GM12873 (cell line): ENCODE measurements at regions not wholly inside any gene's neighbourhood (a gene's known extent, or its start where the extent isn't known, plus 50 kb on each side); places are given as distances from the start of the nearest gene placed in this dataset.

Source experiments
- TF ChIP-seq, protein P1 (sequence below): IDR thresholded peaks from 2 replicates; pipeline ENCODE4 v1.5.1; 2012; ENCODE audit warnings: low read depth, mild to moderate bottlenecking, moderate library complexity, low read length, control low read depth; ENCODE audit not compliant: insufficient read depth; ENCODE audit errors: missing control alignments

DNA sequence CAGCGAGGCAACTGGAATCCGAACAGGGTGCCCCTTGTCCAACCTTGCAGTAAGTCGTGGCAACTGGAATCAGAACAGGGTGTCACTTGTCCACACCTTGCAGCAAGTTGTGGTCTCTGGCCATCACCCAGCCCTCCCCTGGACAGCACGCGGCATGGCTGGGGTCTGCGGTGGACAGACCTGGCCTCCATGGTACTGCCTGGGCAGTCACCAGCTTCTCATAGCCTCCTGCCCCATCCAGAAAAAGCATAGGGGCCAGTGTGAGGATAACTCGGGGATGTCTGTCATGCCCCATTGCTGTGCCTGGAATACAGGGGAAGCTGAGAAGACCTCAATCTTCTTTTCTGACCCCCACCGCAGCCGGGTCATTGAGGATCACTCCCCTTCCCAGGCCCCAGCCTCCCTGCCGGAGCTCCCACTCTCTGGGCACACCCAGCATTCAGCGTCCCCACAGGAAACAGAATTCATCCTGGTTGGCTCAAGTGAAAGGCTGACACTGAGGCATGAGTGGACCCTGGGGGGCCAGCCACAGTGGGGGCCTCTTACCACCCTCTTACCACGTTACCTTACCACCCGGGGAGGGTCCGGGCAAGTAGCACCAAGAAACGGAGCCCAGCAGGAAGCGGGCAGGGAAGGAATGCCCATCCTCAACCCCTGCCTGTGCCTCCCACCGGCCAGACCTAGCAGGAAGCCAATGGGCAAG lies 68.0 kb upstream of the RAB6C start:
- TF ChIP-seq, protein P1, sequence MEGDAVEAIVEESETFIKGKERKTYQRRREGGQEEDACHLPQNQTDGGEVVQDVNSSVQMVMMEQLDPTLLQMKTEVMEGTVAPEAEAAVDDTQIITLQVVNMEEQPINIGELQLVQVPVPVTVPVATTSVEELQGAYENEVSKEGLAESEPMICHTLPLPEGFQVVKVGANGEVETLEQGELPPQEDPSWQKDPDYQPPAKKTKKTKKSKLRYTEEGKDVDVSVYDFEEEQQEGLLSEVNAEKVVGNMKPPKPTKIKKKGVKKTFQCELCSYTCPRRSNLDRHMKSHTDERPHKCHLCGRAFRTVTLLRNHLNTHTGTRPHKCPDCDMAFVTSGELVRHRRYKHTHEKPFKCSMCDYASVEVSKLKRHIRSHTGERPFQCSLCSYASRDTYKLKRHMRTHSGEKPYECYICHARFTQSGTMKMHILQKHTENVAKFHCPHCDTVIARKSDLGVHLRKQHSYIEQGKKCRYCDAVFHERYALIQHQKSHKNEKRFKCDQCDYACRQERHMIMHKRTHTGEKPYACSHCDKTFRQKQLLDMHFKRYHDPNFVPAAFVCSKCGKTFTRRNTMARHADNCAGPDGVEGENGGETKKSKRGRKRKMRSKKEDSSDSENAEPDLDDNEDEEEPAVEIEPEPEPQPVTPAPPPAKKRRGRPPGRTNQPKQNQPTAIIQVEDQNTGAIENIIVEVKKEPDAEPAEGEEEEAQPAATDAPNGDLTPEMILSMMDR, result no peak

DNA sequence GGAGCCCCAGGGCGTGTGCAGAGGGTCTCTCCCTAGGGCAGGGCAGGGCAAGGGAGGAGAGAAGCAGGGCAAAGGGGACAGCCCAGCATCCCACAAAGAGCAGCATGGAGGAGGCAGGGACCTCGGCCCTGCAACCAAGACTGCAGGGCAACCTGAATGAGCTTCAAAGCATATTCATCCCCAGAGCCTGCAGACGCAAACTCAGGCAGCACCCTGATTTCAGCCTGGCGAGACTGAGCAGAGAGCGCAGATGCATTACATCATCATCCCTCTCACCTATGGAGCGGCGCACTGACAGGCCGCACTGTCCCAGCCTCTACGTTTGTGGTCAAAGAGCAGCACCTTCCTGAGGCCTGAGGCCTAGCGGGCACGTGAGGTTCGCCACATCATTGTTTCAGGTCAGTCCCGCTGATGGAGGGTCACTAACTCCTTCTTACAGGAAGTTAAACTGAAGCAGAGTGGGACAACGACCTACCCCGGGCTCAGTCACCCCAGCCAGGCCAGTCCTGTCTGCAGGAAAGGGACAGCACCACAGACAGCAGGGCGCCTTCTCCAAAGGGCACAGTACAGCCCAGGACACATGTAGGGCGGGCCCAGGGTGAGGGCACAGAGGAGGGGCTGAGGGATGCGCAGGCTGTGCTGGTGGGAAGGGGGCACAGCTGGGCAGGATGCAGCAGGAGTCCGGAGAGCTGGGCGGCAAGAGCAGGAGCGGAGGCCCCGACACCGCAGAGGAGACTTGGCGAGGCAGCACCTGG lies 67.2 kb upstream of the RAB6C start:
- TF ChIP-seq, protein P1, result no peak

DNA sequence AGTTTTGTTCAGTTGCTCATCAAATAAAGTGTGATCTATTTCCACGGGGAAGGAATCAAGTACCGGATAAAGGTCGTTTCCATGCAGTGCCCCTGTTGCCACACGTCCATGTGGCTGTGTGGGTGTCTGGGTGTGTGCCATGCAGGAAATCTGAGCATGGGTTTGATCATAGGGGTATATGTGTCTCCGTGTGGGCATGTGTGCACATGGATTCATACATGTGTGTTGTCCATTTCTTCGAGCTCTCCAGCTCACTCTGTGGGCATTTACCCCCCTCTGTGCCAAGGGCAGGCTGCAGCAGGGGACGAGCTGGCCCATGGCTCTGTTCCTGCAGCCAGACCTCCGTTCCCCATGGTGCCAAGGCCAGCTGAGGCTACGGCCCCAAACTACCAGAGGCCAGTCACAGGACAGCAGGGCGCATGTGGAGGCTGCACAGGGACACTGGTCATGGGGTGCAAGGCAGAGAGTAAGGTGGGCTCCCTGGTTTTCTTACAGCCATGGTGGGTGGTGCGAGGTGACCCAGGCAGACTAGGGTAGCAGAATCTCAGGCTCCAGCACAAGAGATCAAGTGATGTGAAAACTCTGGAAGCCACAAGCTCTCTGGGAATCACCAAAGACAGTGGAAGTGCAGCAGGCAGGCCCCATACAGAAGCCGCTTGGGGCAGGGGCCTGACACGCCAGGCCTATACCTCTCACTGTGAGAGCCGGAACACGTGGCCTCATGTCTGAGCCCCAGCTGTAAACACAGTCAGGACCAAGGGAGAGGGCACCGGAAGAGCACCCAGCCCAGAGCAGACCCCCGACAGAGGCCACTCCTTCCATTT lies 66.4 kb upstream of the RAB6C start:
- TF ChIP-seq, protein P1, result no peak

DNA sequence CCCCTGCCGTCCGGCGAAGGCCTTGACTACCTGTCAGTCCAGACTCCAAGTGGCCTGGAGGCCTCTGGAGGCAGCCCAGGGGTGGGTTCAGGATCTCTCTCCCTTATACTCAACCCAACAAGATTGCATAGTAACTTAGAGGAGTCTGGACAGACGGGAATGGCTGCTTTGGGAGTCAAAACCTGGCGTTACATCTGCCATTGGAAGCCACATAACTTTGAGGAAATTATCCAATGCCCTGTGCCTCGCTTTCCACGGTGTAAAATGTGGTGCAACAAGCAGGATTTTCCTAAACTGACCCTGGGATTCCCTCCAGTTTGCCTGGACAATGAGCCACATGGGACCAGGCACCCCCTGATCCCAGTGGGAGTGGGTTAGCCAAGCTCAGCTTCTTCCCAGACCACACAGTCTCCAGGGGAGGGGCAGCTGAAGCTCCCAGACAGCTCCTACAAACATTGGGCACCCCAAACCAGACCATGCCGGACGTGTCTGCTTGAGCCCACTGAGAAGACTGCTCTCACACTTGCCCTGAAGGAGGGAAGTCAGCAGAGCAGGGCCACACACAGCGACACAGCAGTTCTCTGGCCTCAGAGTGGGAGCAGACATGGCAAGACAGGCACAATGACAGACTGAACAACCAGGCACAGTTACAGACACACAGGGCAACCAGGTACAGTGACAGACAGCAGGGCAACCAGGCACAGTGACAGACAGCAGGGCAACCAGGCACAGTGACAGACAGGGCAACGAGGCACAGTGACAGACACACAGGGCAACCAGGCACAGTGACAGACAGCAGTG lies 65.6 kb upstream of the RAB6C start:
- TF ChIP-seq, protein P1, result no peak

DNA sequence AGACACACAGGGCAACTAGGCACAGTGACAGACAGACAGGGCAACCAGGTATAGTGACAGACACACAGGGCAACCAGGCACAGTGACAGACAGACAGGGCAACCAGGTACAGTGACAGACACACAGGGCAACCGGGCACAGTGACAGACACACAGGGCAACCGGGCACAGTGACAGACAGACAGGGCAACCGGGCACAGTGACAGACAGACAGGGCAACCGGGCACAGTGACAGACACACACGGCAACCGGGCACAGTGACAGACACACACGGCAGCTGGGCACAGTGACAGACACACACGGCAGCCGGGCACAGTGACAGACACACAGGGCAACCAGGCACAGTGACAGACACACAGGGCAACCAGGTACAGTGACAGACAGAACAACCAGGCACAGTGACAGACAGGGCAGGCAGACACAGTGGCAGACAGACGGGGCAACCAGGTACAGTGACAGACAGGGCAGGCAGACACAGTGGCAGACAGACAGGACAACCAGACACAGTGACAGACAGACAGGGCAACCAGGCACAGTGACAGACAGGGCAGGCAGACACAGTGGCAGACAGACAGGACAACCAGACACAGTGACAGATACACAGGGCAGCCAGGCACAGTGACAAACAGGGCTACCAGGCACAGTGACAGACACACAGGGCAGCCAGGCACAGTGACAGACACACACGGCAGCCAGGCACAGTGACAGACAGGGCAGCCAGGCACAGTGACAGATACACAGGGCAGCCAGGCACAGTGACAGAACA lies 64.7 kb upstream of the RAB6C start:
- TF ChIP-seq, protein P1, result no peak

DNA sequence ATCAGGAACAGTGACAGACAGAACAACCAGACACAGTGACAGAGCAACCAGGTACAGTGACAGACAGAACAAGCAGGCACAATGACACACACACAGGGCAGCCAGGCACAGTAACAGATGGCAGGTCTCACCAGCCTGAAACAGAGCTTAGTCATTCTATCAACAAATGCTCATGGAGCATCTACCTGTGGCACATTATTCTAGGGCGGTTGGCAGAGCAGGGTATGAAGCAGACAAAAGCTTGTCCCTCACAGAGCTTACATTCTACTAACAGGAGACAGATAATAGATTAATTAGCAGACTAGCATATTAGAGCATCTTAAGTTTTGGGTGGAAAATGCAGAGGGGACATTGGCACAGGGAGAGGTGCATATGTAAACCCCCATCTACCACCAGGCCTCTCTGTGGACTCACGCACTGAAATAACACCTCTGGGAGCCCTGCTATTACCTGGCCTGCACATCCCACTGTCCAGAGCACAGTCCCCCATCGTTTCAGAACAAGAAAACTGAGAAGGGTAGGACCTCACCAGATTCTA lies 64.1 kb upstream of the RAB6C start:
- TF ChIP-seq, protein P1, result no peak
